ENCODE measurements at regions not wholly inside any gene's neighbourhood (a gene's known extent, or its start where the extent isn't known, plus 50 kb on each side); places are given as distances from the start of the nearest gene placed in this dataset.

GRCh38 chr6:167499161-167499660, 174.3 kb downstream of the TTLL2 start:
- ChIA-PET CTCF (no interaction called here), POLR2A (no interaction called here)
- H3K4me3 ChIP-seq (ENCODE audit: low read depth, low read length), result no peak overlapping the region
- TF ChIP-seq CTCF (IDR thresholded peaks at IDR 0.05; ENCODE audit: insufficient read depth, low read length, missing control alignments), result no peak
- no peak for DNase-seq (ENCODE audit: low read depth, low spot score)

GRCh38 chr6:167500961-167501360, 176.1 kb downstream of the TTLL2 start:
- no peak overlapping the region for H3K4me3 ChIP-seq (ENCODE audit: low read depth, low read length)
- no peak for TF ChIP-seq CTCF (IDR thresholded peaks at IDR 0.05; ENCODE audit: insufficient read depth, low read length, missing control alignments)
- ChIA-PET POLR2A (no interaction called here), CTCF (no interaction called here)
- DNase-seq (ENCODE audit: low read depth, low spot score), result no peak

GRCh38 chr6:167501831-167502385, 177.0 kb downstream of the TTLL2 start:
- CTCF ChIA-PET, result no interaction called here
- POLR2A ChIA-PET, result no interaction called here
- no peak for TF ChIP-seq CTCF (IDR thresholded peaks at IDR 0.05; ENCODE audit: insufficient read depth, low read length, missing control alignments)
- no peak overlapping the region for H3K4me3 ChIP-seq (ENCODE audit: low read depth, low read length)
- no peak for DNase-seq (ENCODE audit: low read depth, low spot score)

GRCh38 chr6:167502471-167502870, 177.6 kb downstream of the TTLL2 start:
- DNase-seq (ENCODE audit: low read depth, low spot score), result no peak
- H3K4me3 ChIP-seq (ENCODE audit: low read depth, low read length), result no peak overlapping the region
- ChIA-PET CTCF (no interaction called here), POLR2A (no interaction called here)
- TF ChIP-seq CTCF (IDR thresholded peaks at IDR 0.05; ENCODE audit: insufficient read depth, low read length, missing control alignments), result no peak

- POLR2A ChIA-PET, result no interaction called here
- TF ChIP-seq CTCF (IDR thresholded peaks at IDR 0.05; ENCODE audit: insufficient read depth, low read length, missing control alignments), result no peak
- CTCF ChIA-PET, result interaction anchor here (0.6 kb wide), 1 partner anchor 393 kb away, joined by 3 read pairs; no protein-coding TSS in a partner anchor
- no peak for DNase-seq (ENCODE audit: low read depth, low spot score)
- no peak overlapping the region for H3K4me3 ChIP-seq (ENCODE audit: low read depth, low read length)
Observed at GRCh38 chr6:167504385-167504961, 179.6 kb downstream of the TTLL2 start.

- DNase-seq (ENCODE audit: low read depth, low spot score), result no peak
- no peak overlapping the region for H3K4me3 ChIP-seq (ENCODE audit: low read depth, low read length)
- TF ChIP-seq CTCF (IDR thresholded peaks at IDR 0.05; ENCODE audit: insufficient read depth, low read length, missing control alignments), result no peak
- ChIA-PET CTCF (interaction anchor here (0.6 kb wide), 1 partner anchor 393 kb away, joined by 3 read pairs; no protein-coding TSS in a partner anchor), POLR2A (no interaction called here)
Observed at GRCh38 chr6:167505199-167505598, 180.3 kb downstream of the TTLL2 start.

All from AG04449 (cell line).